GM12878 (cell line): ENCODE measurements at regions not wholly inside any gene's neighbourhood (a gene's known extent, or its start where the extent isn't known, plus 50 kb on each side); places are given as distances from the start of the nearest gene placed in this dataset.

Source experiments
- ATAC-seq: fragments of 200-7000 bp; cut with Tn5 transposase; 3 replicates; pipeline ENCODE4 v1.9.1; 2020; ENCODE audit warnings: mild to moderate bottlenecking, moderate library complexity
- BruUV-seq: library from RNA; stranded (reverse); fragments of 400-500 nt; replicated peaks from 2 replicates; lab custom pipeline; 2021; lab: Mats Ljungman, UMichigan
- CTCF ChIA-PET: fragments of 300-600 bp; sonication (Branson Sonifier 250); formaldehyde crosslinking; extraction: SDS; loops from one replicate; lab custom pipeline; 2021; ENCODE audit warnings: inconsistent platforms; lab: Yijun Ruan, JAX
- POLR2A ChIA-PET: fragments of 350-600 bp; formaldehyde crosslinking; extraction: SDS; loops from one replicate; lab custom pipeline; 2021; ENCODE audit warnings: inconsistent platforms; lab: Charles Lee
- RAD21 ChIA-PET: fragments of 300-600 bp; sonication (Branson Sonifier 250); formaldehyde crosslinking; loops from one replicate; lab custom pipeline; 2023; ENCODE audit warnings: antibody characterized with exemption; ENCODE audit not compliant: unreplicated experiment; lab: Charles Lee
- SMC1A ChIA-PET: fragments of 300-600 bp; sonication (Branson Sonifier 250); formaldehyde crosslinking; loops from one replicate; lab custom pipeline; 2023; ENCODE audit not compliant: unreplicated experiment, uncharacterized antibody; lab: Charles Lee
- DNase-seq: peaks from one replicate; pipeline ENCODE4 v3.0.0-alpha.2; 2011; ENCODE audit warnings: low read depth, low spot score
- FAIRE-seq: peaks from 3 replicates; lab custom pipeline; 2011; peaks lifted over from hg19 to GRCh38; lab: Jason Lieb, UNC
- H2AFZ ChIP-seq: 2 replicates; pipeline ENCODE4 v1.6.0; 2011; ENCODE audit warnings: low read depth, low read length, control low read depth; ENCODE audit not compliant: control insufficient read depth
- H3K27ac ChIP-seq: 2 replicates; pipeline ENCODE4 v1.5.1; 2011; ENCODE audit warnings: control low read depth; ENCODE audit not compliant: control insufficient read depth, insufficient read depth
- H3K27me3 ChIP-seq, 2 experiments: replicated peaks in 1 of 2; 2 replicates each; pipeline versions ENCODE4 v1.6.0 to v1.6.1; 2011; ENCODE audit warnings: low read length in 1 of 2; ENCODE audit not compliant: control insufficient read depth in 2 of 2, insufficient read depth in 2 of 2
- H3K36me3 ChIP-seq, 2 experiments: 2 replicates each; pipeline ENCODE4 v1.5.1; 2011; ENCODE audit warnings: low read length in 1 of 2; ENCODE audit not compliant: control insufficient read depth in 2 of 2, insufficient read depth in 2 of 2
- H3K4me1 ChIP-seq: 2 replicates; pipeline ENCODE4 v1.6.1; 2011; ENCODE audit warnings: mild to moderate bottlenecking, low read length, moderate library complexity, mixed read lengths; ENCODE audit not compliant: control insufficient read depth, insufficient read depth
- H3K4me2 ChIP-seq: 2 replicates; pipeline ENCODE4 v1.6.0; 2011; ENCODE audit warnings: control low read depth; ENCODE audit not compliant: control insufficient read depth, insufficient read depth
- H3K4me3 ChIP-seq: fragments of 200-600 bp; sonication (generic); 2 replicates; pipeline ENCODE4 v1.5.1; 2016
- H3K79me2 ChIP-seq: 2 replicates; pipeline ENCODE4 v1.6.0; 2011; ENCODE audit warnings: low read length; ENCODE audit not compliant: control insufficient read depth, insufficient read depth
- H3K9ac ChIP-seq: 2 replicates; pipeline ENCODE4 v1.8.0; 2011; ENCODE audit warnings: low read length, control low read depth, mixed read lengths; ENCODE audit not compliant: control insufficient read depth, insufficient read depth
- H3K9me3 ChIP-seq: replicated peaks from 3 replicates; pipeline ENCODE4 v1.5.1; 2011; ENCODE audit warnings: mild to moderate bottlenecking, low read length; ENCODE audit not compliant: control insufficient read depth, insufficient read depth
- H4K20me1 ChIP-seq: 2 replicates; pipeline ENCODE4 v1.6.0; 2011; ENCODE audit not compliant: control insufficient read depth, insufficient read depth
- BACH1 ChIP-seq: fragments of 450-650 bp; IDR thresholded peaks from 2 replicates; pipeline ENCODE4 v1.6.1; 2017; ENCODE audit warnings: mild to moderate bottlenecking, borderline replicate concordance
- BRCA1 ChIP-seq: IDR thresholded peaks from 2 replicates; pipeline ENCODE4 v1.6.1; 2011; ENCODE audit warnings: low read depth, low read length, improper control_type of control experiment
- CEBPB ChIP-seq, 2 experiments: fragments of 150-350 bp in 1 of 2; IDR thresholded peaks; 2 replicates each; pipeline ENCODE4 v1.6.1; 2012 to 2014; ENCODE audit warnings: low read depth in 2 of 2, low read length in 2 of 2, borderline replicate concordance in 1 of 2, inconsistent platforms in 1 of 2
- FOXK2 ChIP-seq: fragments of 450-650 bp; IDR thresholded peaks from 2 replicates; pipeline ENCODE4 v1.6.1; 2017; ENCODE audit warnings: mild to moderate bottlenecking, moderate library complexity
- HDGF ChIP-seq: fragments of 450-650 bp; IDR thresholded peaks from 2 replicates; pipeline ENCODE4 v1.6.1; 2016; ENCODE audit warnings: antibody characterized with exemption
- IKZF1 ChIP-seq: fragments of 450-650 bp; conservative IDR thresholded peaks from 2 replicates; pipeline ENCODE4 v1.6.1; 2017; ENCODE audit warnings: antibody characterized with exemption, mild to moderate bottlenecking
- JUNB ChIP-seq: IDR thresholded peaks from 2 replicates; pipeline ENCODE4 v1.6.1; 2016; ENCODE audit warnings: antibody characterized with exemption, mild to moderate bottlenecking
- LARP7 ChIP-seq: fragments of 450-650 bp; IDR thresholded peaks from 2 replicates; pipeline ENCODE4 v1.6.1; 2017; ENCODE audit warnings: mild to moderate bottlenecking
- MEF2A ChIP-seq: IDR thresholded peaks from 2 replicates; pipeline ENCODE4 v1.6.1; 2011; ENCODE audit warnings: low read depth, mild to moderate bottlenecking, low read length, moderate library complexity; ENCODE audit not compliant: insufficient read depth
- MYC ChIP-seq: IDR thresholded peaks from 2 replicates; pipeline ENCODE4 v1.6.1; 2011; ENCODE audit warnings: mild to moderate bottlenecking, low read length, moderate library complexity, inconsistent platforms; ENCODE audit not compliant: insufficient read depth, insufficient replicate concordance, insufficient read length, severe bottlenecking
- NRF1 ChIP-seq: conservative IDR thresholded peaks from 2 replicates; pipeline ENCODE4 v1.6.1; 2011; ENCODE audit warnings: mild to moderate bottlenecking, low read depth, low read length, improper control_type of control experiment
- RAD51 ChIP-seq: fragments of 450-650 bp; IDR thresholded peaks from 2 replicates; pipeline ENCODE4 v1.6.1; 2016; ENCODE audit warnings: moderate library complexity, mild to moderate bottlenecking, inconsistent platforms
- SMAD1 ChIP-seq: fragments of 450-650 bp; IDR thresholded peaks from 2 replicates; pipeline ENCODE4 v1.6.1; 2018; ENCODE audit warnings: mild to moderate bottlenecking, low read depth; ENCODE audit not compliant: partially characterized antibody
- SMARCA5 ChIP-seq: fragments of 450-650 bp; IDR thresholded peaks from 2 replicates; pipeline ENCODE4 v1.6.1; 2017; ENCODE audit warnings: mild to moderate bottlenecking
- SREBF1 ChIP-seq: IDR thresholded peaks from 2 replicates; pipeline ENCODE4 v1.6.1; 2012; ENCODE audit warnings: mild to moderate bottlenecking, low read length
- SREBF2 ChIP-seq: IDR thresholded peaks from 2 replicates; pipeline ENCODE4 v1.6.1; 2012; ENCODE audit warnings: mild to moderate bottlenecking, low read length
- TBL1XR1 ChIP-seq: IDR thresholded peaks from 2 replicates; pipeline ENCODE4 v1.6.1; 2012; ENCODE audit warnings: low read depth, low read length, improper control_type of control experiment
- TCF12 ChIP-seq: IDR thresholded peaks from 2 replicates; pipeline ENCODE4 v1.6.1; 2011; ENCODE audit warnings: low read depth, mild to moderate bottlenecking, low read length
- TCF7 ChIP-seq: IDR thresholded peaks from 2 replicates; pipeline ENCODE4 v1.6.1; 2014; ENCODE audit warnings: antibody characterized with exemption, borderline replicate concordance
- WGBS: methylation state at CpG from one replicate; pipeline ENCODE4 v1.1.6; 2016; ENCODE audit warnings: low lambda C conversion rate; ENCODE audit not compliant: insufficient replicate concordance, insufficient coverage; ENCODE audit errors: missing lambda C conversion rate; 5-methylcytosine and 5-hydroxymethylcytosine counted together
- in situ Hi-C: fragments of 300-500 bp; cut with MboI; formaldehyde crosslinking; loops from 9 replicates; pipeline ENCODE4 v1.14.3; 2018; ENCODE audit warnings: mixed read lengths
- intact Hi-C: fragments of 100-400 bp; cut with micrococcal nuclease; formaldehyde crosslinking; loops from one replicate; pipeline ENCODE4 v1.14.2; 2022; ENCODE audit not compliant: unreplicated experiment
- TF ChIP-seq, protein P1 (sequence below): IDR thresholded peaks from 2 replicates; pipeline ENCODE4 v1.6.1; 2012; ENCODE audit warnings: low read depth, low read length, improper control_type of control experiment
- TF ChIP-seq, protein P2 (sequence below): fragments of 150-350 bp; IDR thresholded peaks from 2 replicates; pipeline ENCODE4 v1.6.1; 2014; ENCODE audit warnings: mild to moderate bottlenecking, low read depth, low read length
- TF ChIP-seq, protein P3 (sequence below): IDR thresholded peaks from 2 replicates; pipeline ENCODE4 v1.6.1; 2011; ENCODE audit warnings: low read depth, mild to moderate bottlenecking, low read length, moderate library complexity, borderline replicate concordance; ENCODE audit errors: extremely low read depth
- TF ChIP-seq, protein P4 (sequence below): IDR thresholded peaks from 2 replicates; pipeline ENCODE4 v1.6.1; 2012; ENCODE audit warnings: low read length, inconsistent platforms

DNA sequence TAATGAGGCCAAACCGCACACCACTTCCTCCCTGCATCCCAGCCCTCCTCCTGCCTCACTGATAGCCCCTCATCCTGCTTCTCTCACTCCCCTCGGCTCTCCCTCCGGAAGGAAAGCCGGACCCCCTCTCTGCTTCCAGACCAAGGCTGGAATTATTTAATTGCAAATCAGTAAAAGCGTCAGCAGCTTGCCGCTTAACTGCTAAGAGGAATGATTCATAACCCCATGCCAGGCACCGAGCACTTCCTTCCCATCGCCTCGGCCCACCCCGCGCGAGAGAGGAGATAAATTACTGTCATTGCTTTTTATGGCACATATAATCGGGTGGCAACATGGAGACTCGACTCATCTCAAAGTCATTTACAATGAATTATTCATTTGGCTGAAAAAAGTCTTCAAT, 77.3 kb downstream of the UBIAD1 start (continued):
- TF ChIP-seq TBL1XR1 (no peak), JUNB (no peak), IKZF1 (no peak), LARP7 (no peak), SREBF1 (no peak), SMAD1 (no peak), BRCA1 (no peak), FOXK2 (no peak)

DNA sequence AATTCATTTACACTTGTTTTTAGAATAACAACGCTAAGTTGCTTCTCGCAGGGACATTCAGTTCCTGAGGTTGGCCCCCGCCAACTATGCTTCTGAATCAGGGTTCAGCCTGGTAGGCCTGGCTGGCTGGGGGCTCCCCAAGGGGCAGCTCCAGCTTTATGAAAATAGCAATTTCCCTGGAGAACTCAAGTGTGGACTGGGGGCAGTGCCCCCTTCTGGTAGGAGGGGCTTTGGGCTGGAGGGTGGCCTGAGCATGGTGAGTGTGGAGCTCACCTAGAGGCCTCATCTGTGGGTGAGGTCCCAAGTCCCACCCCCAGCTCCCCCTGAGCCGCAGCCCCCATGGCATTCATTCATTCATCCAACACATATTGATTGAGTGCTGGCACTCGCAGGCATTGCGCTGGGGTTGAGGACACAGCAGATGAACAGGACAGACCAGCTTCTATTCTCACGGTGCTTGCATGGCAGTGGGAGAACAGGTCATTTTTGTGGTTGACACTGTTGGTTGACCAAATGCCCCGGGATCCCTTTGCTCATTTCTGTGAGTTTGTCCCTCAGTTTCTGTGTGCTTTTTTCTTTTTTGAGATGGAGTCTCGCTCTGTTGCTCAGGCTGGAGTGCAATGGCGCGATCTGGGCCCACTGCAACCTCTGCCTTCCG, 79.2 kb downstream of the UBIAD1 start:
- Histone ChIP-seq H3K36me3 (no peaks in the 10 kb centered on the region), H3K9ac (no peak overlapping the region), H3K79me2 (no peaks in the 10 kb centered on the region), H3K27ac (no peak overlapping the region), H4K20me1 (no peaks in the 10 kb centered on the region), H3K9me3 (peaks cover 3% of the 10 kb centered on the region; the same call in 1 of the 3 replicates), H3K27me3 (peaks cover 0 to 3% of the 10 kb centered on the region in 2 experiments; a peak in 2 of 4 replicates), H3K4me1 (no peaks in the 10 kb centered on the region), H2AFZ (no peak overlapping the region), H3K4me2 (no peak overlapping the region), H3K4me3 (no peak overlapping the region)
- ATAC-seq = no peak
- FAIRE-seq = no peak
- WGBS = 66% methylated on average over 12 of the region's 12 CpGs
- CTCF ChIA-PET = no interaction called here
- no peak for DNase-seq
- in situ Hi-C loops = no loop called here
- intact Hi-C loops = no loop called here
- RAD21 ChIA-PET = no interaction called here
- BruUV-seq = no TSS peak
- POLR2A ChIA-PET = no interaction called here
- SMC1A ChIA-PET = no interaction called here
- TF ChIP-seq FOXK2 (no peak), CEBPB (IDR thresholded peaks at IDR 0.05; ENCODE audit: borderline replicate concordance in 1 of 2, low read depth in 2 of 2, low read length in 2 of 2) (no peak), SREBF2 (no peak), TCF7 (no peak), TCF12 (no peak), SMARCA5 (no peak), BACH1 (no peak), MYC (no peak), RAD51 (no peak), MEF2A (no peak), NRF1 (no peak), HDGF (no peak), TBL1XR1 (no peak), LARP7 (no peak)
- TF ChIP-seq, protein P1, sequence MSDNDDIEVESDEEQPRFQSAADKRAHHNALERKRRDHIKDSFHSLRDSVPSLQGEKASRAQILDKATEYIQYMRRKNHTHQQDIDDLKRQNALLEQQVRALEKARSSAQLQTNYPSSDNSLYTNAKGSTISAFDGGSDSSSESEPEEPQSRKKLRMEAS = no peak
- TF ChIP-seq, protein P2, sequence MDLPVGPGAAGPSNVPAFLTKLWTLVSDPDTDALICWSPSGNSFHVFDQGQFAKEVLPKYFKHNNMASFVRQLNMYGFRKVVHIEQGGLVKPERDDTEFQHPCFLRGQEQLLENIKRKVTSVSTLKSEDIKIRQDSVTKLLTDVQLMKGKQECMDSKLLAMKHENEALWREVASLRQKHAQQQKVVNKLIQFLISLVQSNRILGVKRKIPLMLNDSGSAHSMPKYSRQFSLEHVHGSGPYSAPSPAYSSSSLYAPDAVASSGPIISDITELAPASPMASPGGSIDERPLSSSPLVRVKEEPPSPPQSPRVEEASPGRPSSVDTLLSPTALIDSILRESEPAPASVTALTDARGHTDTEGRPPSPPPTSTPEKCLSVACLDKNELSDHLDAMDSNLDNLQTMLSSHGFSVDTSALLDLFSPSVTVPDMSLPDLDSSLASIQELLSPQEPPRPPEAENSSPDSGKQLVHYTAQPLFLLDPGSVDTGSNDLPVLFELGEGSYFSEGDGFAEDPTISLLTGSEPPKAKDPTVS = no peak
- TF ChIP-seq, protein P3, sequence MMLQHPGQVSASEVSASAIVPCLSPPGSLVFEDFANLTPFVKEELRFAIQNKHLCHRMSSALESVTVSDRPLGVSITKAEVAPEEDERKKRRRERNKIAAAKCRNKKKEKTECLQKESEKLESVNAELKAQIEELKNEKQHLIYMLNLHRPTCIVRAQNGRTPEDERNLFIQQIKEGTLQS = no peak
- TF ChIP-seq, protein P4, sequence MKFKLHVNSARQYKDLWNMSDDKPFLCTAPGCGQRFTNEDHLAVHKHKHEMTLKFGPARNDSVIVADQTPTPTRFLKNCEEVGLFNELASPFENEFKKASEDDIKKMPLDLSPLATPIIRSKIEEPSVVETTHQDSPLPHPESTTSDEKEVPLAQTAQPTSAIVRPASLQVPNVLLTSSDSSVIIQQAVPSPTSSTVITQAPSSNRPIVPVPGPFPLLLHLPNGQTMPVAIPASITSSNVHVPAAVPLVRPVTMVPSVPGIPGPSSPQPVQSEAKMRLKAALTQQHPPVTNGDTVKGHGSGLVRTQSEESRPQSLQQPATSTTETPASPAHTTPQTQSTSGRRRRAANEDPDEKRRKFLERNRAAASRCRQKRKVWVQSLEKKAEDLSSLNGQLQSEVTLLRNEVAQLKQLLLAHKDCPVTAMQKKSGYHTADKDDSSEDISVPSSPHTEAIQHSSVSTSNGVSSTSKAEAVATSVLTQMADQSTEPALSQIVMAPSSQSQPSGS = no peak
